Activated naive CD8-positive, alpha-beta T cell treated with anti-CD3 and anti-CD28 coated beads, Interleukin-2, amount 50 U/mL, for 24 hours (primary cell): ENCODE measurements at regions not wholly inside any gene's neighbourhood (a gene's known extent, or its start where the extent isn't known, plus 50 kb on each side); places are given as distances from the start of the nearest gene placed in this dataset.
"Not testable (repeated sequence)": the region's sequence is repeated elsewhere in the genome, so short reads cannot be mapped to it uniquely, and the experiment has no call there.

ENCODE experiments used
- ATAC-seq: fragments of 150-1000 bp; cut with Tn5 transposase; one replicate; pipeline ENCODE4 v1.10.0; 2021
- DNase-seq: peaks from one replicate; pipeline ENCODE4 v3.0.0; 2021
- H3K27ac Mint-ChIP-seq: one replicate; pipeline ENCODE4 v1.8.0; 2021; ENCODE audit warnings: mild to moderate bottlenecking, mixed read lengths
- H3K27me3 Mint-ChIP-seq: one replicate; pipeline ENCODE4 v1.8.0; 2021; ENCODE audit warnings: mixed read lengths
- H3K36me3 Mint-ChIP-seq: one replicate; pipeline ENCODE4 v1.8.0; 2021; ENCODE audit warnings: low read depth, mixed read lengths
- H3K4me1 Mint-ChIP-seq: one replicate; pipeline ENCODE4 v1.8.0; 2021; ENCODE audit warnings: mixed read lengths
- H3K4me3 Mint-ChIP-seq: one replicate; pipeline ENCODE4 v1.8.0; 2021; ENCODE audit warnings: mild to moderate bottlenecking, moderate library complexity, mixed read lengths
- H3K9me3 Mint-ChIP-seq: one replicate; pipeline ENCODE4 v1.8.0; 2021; ENCODE audit warnings: mixed read lengths

GRCh38 chr9:41034699-41035197 lies 93.7 kb downstream of the FOXD4L6 start:
- ATAC-seq, DNase-seq, H3K9me3 Mint-ChIP-seq: not testable (repeated sequence)

GRCh38 chr9:41033877-41034276 lies 94.6 kb downstream of the FOXD4L6 start:
- H3K27ac Mint-ChIP-seq, H3K27me3 Mint-ChIP-seq, ATAC-seq, H3K9me3 Mint-ChIP-seq, DNase-seq, H3K4me3 Mint-ChIP-seq, H3K4me1 Mint-ChIP-seq, H3K36me3 Mint-ChIP-seq: not testable (repeated sequence)

More at GRCh38 chr9:41034699-41035197, 93.7 kb downstream of the FOXD4L6 start:
- H3K27ac Mint-ChIP-seq, H3K4me3 Mint-ChIP-seq, H3K36me3 Mint-ChIP-seq, H3K4me1 Mint-ChIP-seq, H3K27me3 Mint-ChIP-seq: not testable (repeated sequence)

GRCh38 chr9:41033360-41033759 lies 95.1 kb downstream of the FOXD4L6 start:
- not testable (repeated sequence) for DNase-seq, H3K9me3 Mint-ChIP-seq, H3K27me3 Mint-ChIP-seq, H3K4me3 Mint-ChIP-seq, H3K27ac Mint-ChIP-seq, H3K36me3 Mint-ChIP-seq, ATAC-seq, H3K4me1 Mint-ChIP-seq

GRCh38 chr9:41026912-41027676 lies 101.4 kb downstream of the FOXD4L6 start:
- ATAC-seq, H3K4me3 Mint-ChIP-seq, H3K4me1 Mint-ChIP-seq, H3K36me3 Mint-ChIP-seq, H3K27me3 Mint-ChIP-seq, H3K27ac Mint-ChIP-seq, DNase-seq, H3K9me3 Mint-ChIP-seq: not testable (repeated sequence)

- not testable (repeated sequence) for ATAC-seq, H3K27ac Mint-ChIP-seq, H3K27me3 Mint-ChIP-seq, DNase-seq, H3K4me3 Mint-ChIP-seq, H3K4me1 Mint-ChIP-seq
- peaks cover 14% of the 10 kb centered on the region for H3K36me3 Mint-ChIP-seq
- peaks cover 15% of the 10 kb centered on the region for H3K9me3 Mint-ChIP-seq
Measured at GRCh38 chr9:41022365-41022764, 106.1 kb downstream of the FOXD4L6 start.

- H3K27me3 Mint-ChIP-seq, H3K4me1 Mint-ChIP-seq, H3K4me3 Mint-ChIP-seq, H3K27ac Mint-ChIP-seq, ATAC-seq, DNase-seq: not testable (repeated sequence)
- Mint-ChIP-seq H3K36me3 (peaks cover 15% of the 10 kb centered on the region), H3K9me3 (peaks cover 15% of the 10 kb centered on the region)
Measured at GRCh38 chr9:41019858-41020562, 108.5 kb downstream of the FOXD4L6 start.

- H3K27me3 Mint-ChIP-seq, H3K9me3 Mint-ChIP-seq, H3K4me1 Mint-ChIP-seq, DNase-seq, ATAC-seq, H3K4me3 Mint-ChIP-seq, H3K27ac Mint-ChIP-seq: not testable (repeated sequence)
- peaks cover 17% of the 10 kb centered on the region for H3K36me3 Mint-ChIP-seq
Measured at GRCh38 chr9:41018948-41019347, 109.5 kb downstream of the FOXD4L6 start.

- DNase-seq, H3K27ac Mint-ChIP-seq, H3K4me1 Mint-ChIP-seq, H3K27me3 Mint-ChIP-seq, ATAC-seq, H3K9me3 Mint-ChIP-seq, H3K4me3 Mint-ChIP-seq: not testable (repeated sequence)
- peaks cover 25% of the 10 kb centered on the region for H3K36me3 Mint-ChIP-seq
Measured at GRCh38 chr9:41016699-41017098, 111.8 kb downstream of the FOXD4L6 start.

- Mint-ChIP-seq H3K36me3 (peaks cover 24% of the 10 kb centered on the region), H3K4me1 (peaks cover 24% of the 10 kb centered on the region)
- not testable (repeated sequence) for DNase-seq, H3K27ac Mint-ChIP-seq, H3K4me3 Mint-ChIP-seq, ATAC-seq, H3K9me3 Mint-ChIP-seq, H3K27me3 Mint-ChIP-seq
Measured at GRCh38 chr9:40999952-41000700, 128.4 kb downstream of the FOXD4L6 start.

- H3K9me3 Mint-ChIP-seq, H3K4me3 Mint-ChIP-seq, DNase-seq, ATAC-seq, H3K27me3 Mint-ChIP-seq, H3K27ac Mint-ChIP-seq: not testable (repeated sequence)
- peaks cover 41% of the 10 kb centered on the region for H3K4me1 Mint-ChIP-seq
- peaks cover 17% of the 10 kb centered on the region for H3K36me3 Mint-ChIP-seq
Measured at GRCh38 chr9:40995490-40995889, 133.0 kb downstream of the FOXD4L6 start.

GRCh38 chr9:40993842-40994241 lies 134.6 kb downstream of the FOXD4L6 start:
- Mint-ChIP-seq H3K4me1 (peaks cover 39% of the 10 kb centered on the region), H3K36me3 (peaks cover 10% of the 10 kb centered on the region), H3K27ac (peak overlapping the region; percentile 47)
- not testable (repeated sequence) for H3K9me3 Mint-ChIP-seq, DNase-seq, ATAC-seq, H3K27me3 Mint-ChIP-seq, H3K4me3 Mint-ChIP-seq

- H3K27ac Mint-ChIP-seq, DNase-seq, H3K4me3 Mint-ChIP-seq, H3K9me3 Mint-ChIP-seq, H3K27me3 Mint-ChIP-seq, ATAC-seq: not testable (repeated sequence)
- Mint-ChIP-seq H3K36me3 (peaks cover 12% of the 10 kb centered on the region), H3K4me1 (peaks cover 38% of the 10 kb centered on the region)
Measured at GRCh38 chr9:40993375-40993774, 135.1 kb downstream of the FOXD4L6 start.

GRCh38 chr9:40992472-40992821 lies 136.0 kb downstream of the FOXD4L6 start:
- DNase-seq, H3K4me3 Mint-ChIP-seq, H3K9me3 Mint-ChIP-seq, H3K27ac Mint-ChIP-seq, H3K27me3 Mint-ChIP-seq: not testable (repeated sequence)
- H3K4me1 Mint-ChIP-seq: peaks cover 36% of the 10 kb centered on the region
- H3K36me3 Mint-ChIP-seq: peaks cover 17% of the 10 kb centered on the region
- ATAC-seq: peak; percentile 17

GRCh38 chr9:40991741-40992471 lies 136.6 kb downstream of the FOXD4L6 start:
- DNase-seq: peak; percentile 95
- not testable (repeated sequence) for H3K27me3 Mint-ChIP-seq, H3K4me3 Mint-ChIP-seq, H3K27ac Mint-ChIP-seq, H3K9me3 Mint-ChIP-seq
- H3K4me1 Mint-ChIP-seq: peaks cover 32% of the 10 kb centered on the region
- H3K36me3 Mint-ChIP-seq: peaks cover 13% of the 10 kb centered on the region
- peak; percentile 99 for ATAC-seq
